ENCODE measurements at regions not wholly inside any gene's neighbourhood (a gene's known extent, or its start where the extent isn't known, plus 50 kb on each side); places are given as distances from the start of the nearest gene placed in this dataset.

GRCh38 chr6:20036141-20036677 lies 176.1 kb downstream of the MBOAT1 start:
- Histone ChIP-seq H3K79me2 (ENCODE audit: control insufficient read depth, insufficient read depth, low read length) (no peaks in the 10 kb centered on the region), H3K4me2 (ENCODE audit: insufficient read depth, low read length) (no peak overlapping the region), H3K9me3 (replicated peaks; ENCODE audit: control insufficient read depth, insufficient read depth, low read length) (no peaks in the 10 kb centered on the region), H3K9ac (replicated peaks; ENCODE audit: extremely low read depth, insufficient read depth, low read length) (no peak overlapping the region), H3K27me3 (ENCODE audit: control insufficient read depth in 2 of 2, insufficient read depth in 2 of 2, low read length in 2 of 2) (no peaks in the 10 kb centered on the region), H3K36me3 (ENCODE audit: control insufficient read depth in 2 of 2, extremely low read depth in 1 of 2, insufficient read depth in 2 of 2, low read length in 2 of 2) (no peaks in the 10 kb centered on the region), H3K9me1 (replicated peaks; ENCODE audit: control insufficient read depth, extremely low read depth, insufficient read depth, low read length) (no peaks in the 10 kb centered on the region), H3K27ac (ENCODE audit: insufficient read depth, low read depth, low read length) (no peak overlapping the region), H3K4me3 (replicated peaks in 1 of 3; ENCODE audit: insufficient read depth in 1 of 3, low read depth in 1 of 3, low read length in 3 of 3) (no peak overlapping the region), H3K4me1 (ENCODE audit: control insufficient read depth, extremely low read depth, insufficient read depth, low read length) (no peaks in the 10 kb centered on the region), H2AFZ (ENCODE audit: low read depth, low read length) (no peak overlapping the region), H4K20me1 (replicated peaks; ENCODE audit: control insufficient read depth, extremely low read depth, insufficient read depth, low read length) (no peaks in the 10 kb centered on the region)
- DNase-seq (ENCODE audit: low read depth, low spot score) (no peak), FAIRE-seq (no peak)
- no TSS peak for BruUV-seq (replicated peaks)
- no peak for TF ChIP-seq POLR2AphosphoS5 (IDR thresholded peaks at IDR 0.05; ENCODE audit: insufficient read depth, low read depth, low read length)
- TF ChIP-seq EZH2 (IDR thresholded peaks at IDR 0.05; ENCODE audit: borderline replicate concordance, low read depth, low read length, severe bottlenecking): no peak
- no peak for TF ChIP-seq JUN (IDR thresholded peaks at IDR 0.05; ENCODE audit: borderline replicate concordance, insufficient read depth, insufficient read length, low read depth)
- no peak for TF ChIP-seq MAX (IDR thresholded peaks at IDR 0.05; ENCODE audit: insufficient read depth, insufficient read length)
- TF ChIP-seq CTCF (IDR thresholded peaks at IDR 0.05; ENCODE audit: extremely low read depth in 1 of 2, insufficient read depth in 1 of 2, low read depth in 1 of 2, low read length in 2 of 2): no peak
- TF ChIP-seq MYC (IDR thresholded peaks at IDR 0.05; ENCODE audit: low read depth, low read length): no peak
- TF ChIP-seq POLR2A (IDR thresholded peaks at IDR 0.05; ENCODE audit: low read depth, low read length): no peak
- no peak for TF ChIP-seq FOS (IDR thresholded peaks at IDR 0.05; ENCODE audit: borderline replicate concordance, insufficient read depth, low read length)
- no peak for TF ChIP-seq GATA2 (IDR thresholded peaks at IDR 0.05; ENCODE audit: insufficient read depth, insufficient read length, low read depth, low read length)
- dilution Hi-C loops (cut with MboI; ENCODE audit: extremely low pct_ligation_motif_present, low sequenced_read_pairs) (no loop called here), intact Hi-C loops (cut with micrococcal nuclease) (no loop called here)
- ChIA-PET POLR2A (no interaction called here), CTCF (no interaction called here)
